ENCODE measurements at regions not wholly inside any gene's neighbourhood (a gene's known extent, or its start where the extent isn't known, plus 50 kb on each side); places are given as distances from the start of the nearest gene placed in this dataset.

- DNase-seq = no peak
- 7% methylated on average over 3 of the region's 3 CpGs for WGBS (ENCODE audit: low lambda C conversion rate)
These were observed 141.4 kb upstream of the PIEZO2 start for GRCh38 chr18:11290786-11291185.

More at GRCh38 chr18:11290786-11291185, 141.4 kb upstream of the PIEZO2 start:
- ChIA-PET POLR2A (no interaction called here), CTCF (no interaction called here)
- H3K4me3 ChIP-seq (ENCODE audit: low read depth in 2 of 2, low read length in 1 of 2) = no peak overlapping the region
- TF ChIP-seq FOXM1 (IDR thresholded peaks at IDR 0.05; ENCODE audit: low read depth) = no peak
- no peak for TF ChIP-seq EP300 (IDR thresholded peaks at IDR 0.05; ENCODE audit: borderline replicate concordance in 1 of 2, low read depth in 1 of 2, low read length in 1 of 2)
- no peak for TF ChIP-seq MAX (IDR thresholded peaks at IDR 0.05; ENCODE audit: low read depth)
- no peak for TF ChIP-seq YY1 (IDR thresholded peaks at IDR 0.05; ENCODE audit: low read depth)
- TF ChIP-seq TEAD4 (IDR thresholded peaks at IDR 0.05; ENCODE audit: borderline replicate concordance, insufficient read depth) = no peak
- no peak for TF ChIP-seq PBX3 (IDR thresholded peaks at IDR 0.05)
- TF ChIP-seq REST (IDR thresholded peaks at IDR 0.05; ENCODE audit: low read depth, low read length) = no peak
- TF ChIP-seq ZBTB33 (IDR thresholded peaks at IDR 0.05; ENCODE audit: borderline replicate concordance, low read depth) = no peak
- no peak for TF ChIP-seq SIN3A (IDR thresholded peaks at IDR 0.05; ENCODE audit: borderline replicate concordance, low read depth, low read length)
- no peak for TF ChIP-seq RXRA (IDR thresholded peaks at IDR 0.05; ENCODE audit: borderline replicate concordance, low read depth)
- TF ChIP-seq MXI1 (IDR thresholded peaks at IDR 0.05; ENCODE audit: low read depth, low read length) = no peak
- no peak for TF ChIP-seq NRF1 (IDR thresholded peaks at IDR 0.05; ENCODE audit: low read depth, low read length)
- TF ChIP-seq NFIC (IDR thresholded peaks at IDR 0.05; ENCODE audit: borderline replicate concordance) = no peak
- no peak for TF ChIP-seq RCOR1 (IDR thresholded peaks at IDR 0.05; ENCODE audit: low read length)
- TF ChIP-seq EZH2phosphoT487 (IDR thresholded peaks at IDR 0.05; ENCODE audit: borderline replicate concordance, low read depth) = no peak
- H3K4me2 ChIP-seq = no peak overlapping the region
- no peaks in the 10 kb centered on the region for H3K9me2 ChIP-seq
- H3F3A ChIP-seq (replicated peaks; ENCODE audit: insufficient read depth) = no peaks in the 10 kb centered on the region
- H4K20me1 ChIP-seq (ENCODE audit: insufficient read depth) = no peaks in the 10 kb centered on the region
- H3K36me3 ChIP-seq (replicated peaks in 1 of 2; ENCODE audit: control insufficient read depth in 1 of 2, insufficient read depth in 2 of 2, low read length in 1 of 2) = no peaks in the 10 kb centered on the region
- no peak overlapping the region for H2AFZ ChIP-seq (ENCODE audit: low read depth)
- no peak overlapping the region for H3K27ac ChIP-seq (ENCODE audit: low read depth in 2 of 2, low read length in 1 of 2)
- peaks cover 26% of the 10 kb centered on the region for H3K27me3 ChIP-seq (ENCODE audit: insufficient read depth)
- H3K9ac ChIP-seq = no peak overlapping the region
- no peaks in the 10 kb centered on the region for H3K9me3 ChIP-seq
- H3K79me2 ChIP-seq (ENCODE audit: insufficient read depth) = no peaks in the 10 kb centered on the region
- no peaks in the 10 kb centered on the region for H3K4me1 ChIP-seq (ENCODE audit: control insufficient read depth in 1 of 2, insufficient read depth in 2 of 2, low read depth in 1 of 2, low read length in 1 of 2)
